Fibroblast of skin of abdomen (primary cell): ENCODE measurements at regions not wholly inside any gene's neighbourhood (a gene's known extent, or its start where the extent isn't known, plus 50 kb on each side); places are given as distances from the start of the nearest gene placed in this dataset.
"Not testable (repeated sequence)": the region's sequence is repeated elsewhere in the genome, so short reads cannot be mapped to it uniquely, and the experiment has no call there.

ENCODE experiments used
- DNase-seq: peaks from one replicate; pipeline ENCODE4 v3.0.0-alpha.2; 2013

DNA sequence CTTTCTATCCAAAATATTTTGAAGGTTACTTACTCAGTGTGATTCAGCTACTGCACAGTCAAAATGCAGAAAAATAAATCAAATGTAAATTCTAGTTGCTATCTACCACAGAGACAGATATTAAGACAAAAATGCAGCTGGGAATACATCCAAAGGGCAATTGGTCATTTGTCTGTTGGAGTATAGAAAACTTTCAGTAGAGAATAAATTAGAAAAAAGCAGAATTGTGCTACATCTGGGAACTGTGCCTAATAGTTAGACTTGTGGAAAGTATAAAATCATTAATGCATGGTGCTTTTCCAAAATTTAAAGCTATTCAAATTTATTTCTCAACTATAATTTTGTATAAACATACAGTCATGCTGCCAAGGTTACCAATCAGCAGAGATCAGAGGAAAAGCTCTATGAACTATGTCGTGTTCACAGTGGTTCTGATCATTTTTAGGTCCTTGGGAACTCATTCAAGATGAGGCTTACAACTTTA lies 1635.8 kb downstream of the PCDH9 start:
- DNase-seq, result peak; percentile 98

DNA sequence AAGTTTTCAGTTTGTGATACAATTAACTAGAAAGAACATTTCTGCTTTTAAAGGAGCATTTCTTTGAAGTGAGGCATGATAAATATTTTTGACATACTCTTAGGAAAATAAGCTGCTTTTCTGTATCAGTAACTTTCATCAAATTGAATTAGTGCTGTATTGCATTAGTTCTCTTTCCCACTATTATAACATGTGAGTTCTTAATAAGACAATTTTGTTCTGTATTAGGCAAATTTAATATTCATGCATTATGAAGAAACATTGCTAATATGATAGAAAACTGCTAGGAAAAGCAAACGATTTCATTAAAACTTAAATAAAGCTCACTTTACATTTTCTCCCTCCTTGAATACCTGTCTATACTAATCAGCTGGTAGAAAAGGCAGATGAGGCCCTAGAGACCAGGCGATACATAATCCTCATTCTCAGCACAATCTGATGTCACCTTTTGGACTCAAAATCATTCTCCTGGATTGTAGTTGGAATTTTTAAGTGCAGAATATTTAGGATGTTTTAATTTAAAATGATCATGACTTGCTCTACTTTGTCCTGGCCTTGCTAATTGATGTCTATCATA lies 1636.8 kb downstream of the PCDH9 start:
- DNase-seq, result no peak

DNA sequence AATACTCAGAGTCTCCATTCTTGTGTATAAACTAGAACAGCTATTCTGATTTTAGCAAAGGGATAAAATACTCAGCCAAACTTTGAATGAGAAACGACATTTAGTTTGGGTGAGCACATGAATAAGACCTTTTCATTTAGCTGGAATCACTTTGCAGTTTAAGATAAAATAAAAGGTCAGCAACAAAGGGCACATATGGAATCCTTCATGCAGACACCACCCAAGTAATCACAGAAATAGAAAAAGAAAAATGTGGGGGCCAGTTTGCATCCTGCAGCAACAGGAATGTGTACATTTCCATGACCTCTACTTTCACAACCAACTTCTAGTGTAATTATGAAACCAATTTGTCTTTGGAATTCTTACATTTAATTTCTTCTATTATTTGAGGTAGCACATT lies 1637.4 kb downstream of the PCDH9 start:
- peak; percentile 76 for DNase-seq

DNA sequence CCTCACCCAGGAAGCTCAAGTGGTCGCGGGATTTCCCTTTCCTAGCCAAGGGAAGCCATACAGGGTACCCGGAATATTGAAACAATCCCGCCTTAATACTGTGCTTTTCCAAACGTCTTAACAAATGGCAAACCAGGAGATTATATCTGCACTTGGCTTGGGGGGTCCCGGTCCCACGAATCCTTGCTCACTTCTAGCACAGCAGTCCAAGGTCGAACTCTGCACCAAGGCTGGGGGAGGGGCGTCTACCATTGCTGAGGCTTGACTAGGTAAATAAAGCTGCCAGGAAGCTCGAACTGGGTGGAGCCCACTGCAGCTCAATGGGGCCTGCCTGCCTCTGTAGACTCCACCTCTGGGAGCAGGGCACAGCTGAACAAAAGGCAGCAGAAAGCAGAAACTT lies 1644.8 kb downstream of the PCDH9 start:
- DNase-seq, result no peak

DNA sequence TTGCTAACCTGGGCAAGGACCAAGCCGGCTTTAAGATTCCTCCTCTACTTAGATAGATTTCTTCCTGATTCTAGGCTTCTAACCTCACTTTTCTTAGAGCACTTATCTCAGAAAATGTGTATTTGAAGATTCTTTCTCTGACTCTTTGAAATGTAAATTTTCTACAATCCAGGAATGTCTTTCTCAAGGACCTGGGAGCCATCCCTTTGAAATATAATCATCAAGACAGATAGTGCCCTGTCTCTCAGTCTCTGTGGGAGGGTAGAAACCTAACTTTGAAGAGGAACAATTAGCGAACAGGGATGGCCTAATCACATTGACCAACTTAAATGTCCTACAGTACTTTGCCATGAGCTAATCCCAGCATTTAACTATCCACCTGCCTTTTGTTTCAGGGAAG lies 1646.0 kb downstream of the PCDH9 start:
- DNase-seq, result no peak

DNA sequence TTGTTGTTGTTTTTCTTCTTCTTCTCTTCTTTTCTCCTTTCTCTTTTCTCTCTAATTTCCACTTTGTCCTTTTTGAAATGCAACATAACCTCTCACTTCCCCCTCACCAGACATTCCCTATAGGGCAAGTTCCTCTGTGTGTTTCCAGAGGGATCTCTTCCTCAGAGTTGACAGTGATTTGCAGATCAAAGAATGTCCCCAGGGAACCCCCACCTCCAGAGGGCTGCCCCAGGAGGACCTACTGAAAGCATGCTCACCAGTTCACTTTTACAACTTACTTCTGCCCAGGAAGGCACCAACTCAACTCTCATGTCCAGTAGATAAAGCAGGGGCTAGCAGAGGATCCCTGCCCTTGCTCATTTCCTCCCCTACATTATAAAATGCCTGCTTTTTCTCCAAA lies 1648.0 kb downstream of the PCDH9 start:
- DNase-seq, result no peak

DNA sequence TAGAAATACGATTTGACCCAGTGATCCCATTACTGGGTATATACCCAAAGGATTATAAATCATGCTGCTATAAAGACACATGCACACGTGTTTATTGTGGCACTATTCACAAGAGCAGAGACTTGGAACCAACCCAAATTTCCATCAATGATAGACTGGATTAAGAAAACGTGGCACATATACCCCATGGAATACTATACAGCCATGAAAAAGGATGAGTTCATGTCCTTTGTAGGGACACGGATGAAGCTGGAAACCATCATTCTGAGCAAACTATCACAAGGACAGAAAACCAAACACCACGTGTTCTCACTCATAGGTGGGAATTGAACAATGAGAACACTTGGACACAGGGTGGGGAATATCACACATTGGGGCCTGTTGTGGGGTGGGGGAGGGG lies 1665.6 kb downstream of the PCDH9 start:
- DNase-seq, result not testable (repeated sequence)

DNA sequence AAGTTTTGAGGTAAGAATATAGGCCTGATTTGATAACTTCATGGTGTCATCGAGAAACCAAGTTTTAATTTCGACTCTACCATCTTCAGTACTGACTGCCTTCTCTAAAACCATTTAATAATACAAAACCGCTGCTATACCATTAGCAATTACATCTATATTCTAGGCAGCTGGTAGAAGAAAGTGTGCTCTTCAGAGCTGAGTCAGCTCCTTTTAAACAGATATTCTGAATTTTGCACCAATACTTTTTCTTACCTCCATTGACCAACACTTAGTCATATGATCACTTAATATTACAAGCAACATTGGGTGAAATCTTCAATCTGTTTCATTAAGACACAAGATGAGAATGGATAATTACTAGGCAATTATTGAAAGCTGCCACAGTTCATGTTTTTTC lies 1667.8 kb downstream of the PCDH9 start:
- DNase-seq, result no peak

DNA sequence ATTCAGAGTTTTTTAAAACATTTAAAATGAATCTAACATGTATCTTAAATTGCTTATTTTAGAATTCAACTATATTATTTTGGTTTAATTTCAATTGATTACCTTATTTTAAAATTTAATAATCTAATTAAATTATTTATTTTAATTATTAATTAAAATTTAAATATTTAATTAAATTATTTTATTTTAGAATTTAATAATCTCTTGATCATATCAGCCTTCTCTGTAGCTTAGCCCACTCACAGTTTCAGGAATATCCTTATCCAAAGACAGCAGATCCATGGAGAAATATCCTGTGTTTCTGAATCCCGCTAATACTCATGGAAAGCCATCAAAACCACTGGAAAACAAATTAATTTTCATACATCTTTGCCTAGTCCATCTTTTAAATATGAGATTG lies 1669.2 kb downstream of the PCDH9 start:
- DNase-seq, result no peak

DNA sequence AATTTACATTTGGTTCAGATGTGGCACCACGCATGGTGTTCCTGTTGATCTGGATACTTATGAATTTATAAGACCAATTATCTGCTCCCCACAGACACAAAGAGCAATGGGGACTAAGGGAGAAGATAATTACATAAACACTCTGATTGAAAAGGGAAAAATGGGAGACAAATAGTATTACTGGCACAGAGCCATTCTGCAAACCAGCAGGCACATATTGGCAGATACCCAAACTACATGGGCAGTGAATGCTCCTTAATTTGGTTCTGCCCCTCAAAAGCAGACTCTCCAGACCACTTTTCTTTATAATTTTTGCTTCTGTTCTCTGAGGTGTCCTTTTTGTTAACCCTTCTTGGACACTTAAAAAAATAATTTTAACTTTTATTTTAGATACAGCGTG lies 1674.2 kb downstream of the PCDH9 start:
- DNase-seq, result no peak

DNA sequence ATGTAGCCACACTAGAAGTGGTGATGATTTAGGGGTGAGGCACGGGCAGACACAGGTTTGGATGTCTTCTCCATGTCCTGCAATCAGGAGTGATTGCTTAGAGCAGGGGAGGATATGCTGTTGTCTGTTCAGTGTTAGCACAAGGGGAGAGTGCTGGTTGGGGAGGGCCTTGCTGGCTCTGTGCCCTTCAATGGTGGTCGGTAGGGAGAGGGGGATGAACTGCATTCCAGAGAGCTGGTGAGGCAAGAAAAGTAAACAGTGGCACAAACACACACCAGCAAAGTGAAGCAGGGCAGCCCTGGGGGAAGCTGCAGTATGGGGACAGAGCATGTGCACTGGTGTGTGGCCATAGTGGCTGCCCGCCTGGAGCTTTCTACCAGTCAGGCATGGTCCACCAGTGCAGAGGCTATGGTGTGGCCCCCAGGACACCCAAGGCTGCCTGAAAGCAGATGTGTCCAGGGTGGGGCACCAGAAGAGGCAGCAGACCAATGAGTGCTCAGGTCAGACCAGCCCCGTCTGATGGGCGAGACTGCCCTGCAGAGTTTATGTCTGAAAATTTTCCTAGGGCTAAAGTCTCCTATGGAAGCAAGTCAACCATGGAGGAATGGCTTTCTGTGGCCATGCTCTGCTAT lies 1676.9 kb downstream of the PCDH9 start:
- DNase-seq, result no peak

DNA sequence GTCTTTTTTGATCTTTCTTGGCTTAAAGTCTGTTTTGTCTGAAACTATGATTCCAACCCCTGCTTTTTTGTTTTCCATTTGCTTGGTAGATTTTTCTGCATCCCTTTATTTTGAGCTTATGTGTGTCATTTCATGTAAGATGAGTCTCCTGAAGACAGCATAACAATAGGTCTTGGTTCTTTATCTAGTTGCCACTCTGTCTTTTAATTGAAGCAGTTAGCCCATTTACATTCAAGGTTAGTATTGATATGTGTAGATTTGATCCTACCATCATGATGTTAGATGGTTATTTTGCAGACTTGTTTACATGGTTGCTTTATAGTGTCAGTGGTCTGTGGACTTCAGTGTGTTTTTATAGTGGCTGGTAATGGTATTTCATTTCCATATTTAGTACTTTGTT lies 1678.9 kb downstream of the PCDH9 start:
- DNase-seq, result no peak

DNA sequence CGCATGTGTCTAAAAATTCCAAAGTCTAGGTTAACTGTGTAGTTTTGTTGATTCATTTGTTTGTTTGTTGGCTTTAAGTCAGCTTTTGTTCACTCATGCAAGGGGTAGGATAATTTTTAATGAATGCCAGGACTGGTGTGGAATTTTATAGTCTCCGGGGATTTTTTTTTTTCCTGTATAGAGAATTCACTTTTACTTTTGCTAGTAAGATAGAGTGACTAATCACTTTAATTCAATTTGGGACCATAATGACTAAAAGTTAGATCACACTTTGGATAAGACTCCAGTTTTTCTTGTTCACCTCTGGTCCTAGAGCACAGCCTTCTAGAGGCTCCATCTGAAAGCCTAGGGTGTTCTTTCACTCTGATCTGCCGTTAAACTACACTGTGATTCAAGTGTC lies 1690.0 kb downstream of the PCDH9 start:
- peak; percentile 38 for DNase-seq

DNA sequence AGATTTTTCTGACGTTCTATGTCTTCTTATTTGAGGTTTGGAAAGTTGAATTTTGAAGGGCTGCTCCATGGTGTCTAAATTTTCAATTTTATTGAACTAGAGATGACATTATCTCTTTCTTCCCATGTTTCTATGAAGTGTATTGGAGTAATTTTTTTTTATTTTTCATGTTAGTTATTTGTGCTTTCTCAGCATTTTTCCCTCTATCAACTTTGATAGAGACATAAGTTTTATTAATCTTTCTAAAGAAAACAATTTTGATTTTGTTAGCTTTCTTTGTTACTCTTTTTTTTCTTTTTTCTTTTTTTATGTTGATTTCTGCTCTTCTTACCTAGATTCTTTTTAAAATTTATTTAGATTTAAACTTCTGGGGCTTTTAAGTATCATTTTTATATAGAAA lies 1694.8 kb downstream of the PCDH9 start:
- no peak for DNase-seq

DNA sequence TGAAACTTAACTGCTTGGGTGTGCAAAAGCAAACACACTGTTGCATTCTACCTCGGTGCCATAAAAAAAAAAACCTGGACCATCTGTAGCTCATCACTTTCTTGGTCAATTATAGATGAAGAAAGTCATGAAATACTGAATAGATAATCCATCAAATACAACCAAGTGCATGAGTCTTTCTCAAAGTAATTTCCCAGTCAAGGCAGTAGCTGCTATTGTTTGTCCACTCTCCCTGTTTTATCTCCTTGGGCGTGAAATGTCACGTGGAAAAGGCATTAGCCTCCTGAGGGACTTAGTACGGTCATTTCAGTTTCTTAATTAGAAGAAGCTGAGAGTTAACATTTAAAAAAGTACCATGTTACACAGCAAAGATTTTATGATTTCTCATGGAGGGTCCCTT lies 1697.9 kb downstream of the PCDH9 start:
- no peak for DNase-seq

DNA sequence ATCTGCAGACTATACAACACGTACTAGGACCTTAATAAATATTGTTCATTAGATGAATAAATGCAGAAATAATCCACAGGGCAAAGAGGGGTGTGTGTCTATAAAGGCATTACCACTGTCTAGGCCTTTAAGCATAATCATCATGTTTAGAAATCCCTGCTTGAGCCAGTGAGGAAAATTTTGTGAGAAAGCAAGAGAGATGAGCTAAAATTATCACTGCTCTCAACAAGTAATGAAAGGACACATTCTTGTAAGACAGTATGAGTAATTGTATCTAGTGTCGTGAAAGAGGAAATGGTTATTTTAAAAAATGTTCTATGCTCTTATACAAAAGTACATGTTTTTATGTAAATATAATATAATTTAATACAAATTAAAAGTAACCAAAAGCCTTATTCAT lies 1699.4 kb downstream of the PCDH9 start:
- DNase-seq, result peak; percentile 5

DNA sequence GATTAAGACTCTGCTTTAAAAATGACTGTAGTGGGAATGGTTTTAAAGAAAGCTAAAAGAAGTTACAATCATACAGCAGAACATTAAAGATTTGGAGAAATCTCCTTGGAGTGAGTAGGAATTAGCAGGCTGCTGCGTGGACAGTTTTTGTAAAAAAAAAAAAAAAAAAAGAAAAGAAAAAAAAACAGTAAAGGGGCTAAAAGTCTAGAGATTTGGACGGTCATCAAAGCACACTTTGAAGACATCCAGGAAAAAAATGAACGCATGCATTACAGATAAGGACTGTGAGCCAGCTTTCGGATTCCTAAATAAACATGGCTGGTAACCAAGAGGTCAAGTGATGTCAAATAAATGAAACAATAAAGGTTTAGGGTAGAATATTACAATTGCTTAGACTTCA lies 1700.6 kb downstream of the PCDH9 start:
- DNase-seq, result no peak

DNA sequence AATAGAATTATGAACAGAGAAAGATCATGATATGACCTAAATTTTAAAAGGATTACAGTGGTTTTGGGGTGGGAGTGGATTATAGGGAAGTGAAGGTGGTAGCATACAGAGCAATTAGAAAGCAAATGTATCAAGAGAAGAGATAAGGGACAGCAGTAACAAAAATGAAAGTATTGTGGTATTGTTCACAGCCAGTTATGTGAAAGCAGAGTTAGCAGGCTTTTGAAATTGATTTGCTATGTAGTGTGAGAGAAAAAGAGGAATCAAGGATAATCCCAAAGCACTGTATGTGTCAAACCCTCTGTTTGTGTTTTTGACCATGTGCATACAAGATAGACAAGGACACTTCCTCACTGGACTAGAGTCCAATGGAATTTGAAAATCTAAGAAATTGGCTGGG lies 1721.4 kb downstream of the PCDH9 start:
- no peak for DNase-seq

DNA sequence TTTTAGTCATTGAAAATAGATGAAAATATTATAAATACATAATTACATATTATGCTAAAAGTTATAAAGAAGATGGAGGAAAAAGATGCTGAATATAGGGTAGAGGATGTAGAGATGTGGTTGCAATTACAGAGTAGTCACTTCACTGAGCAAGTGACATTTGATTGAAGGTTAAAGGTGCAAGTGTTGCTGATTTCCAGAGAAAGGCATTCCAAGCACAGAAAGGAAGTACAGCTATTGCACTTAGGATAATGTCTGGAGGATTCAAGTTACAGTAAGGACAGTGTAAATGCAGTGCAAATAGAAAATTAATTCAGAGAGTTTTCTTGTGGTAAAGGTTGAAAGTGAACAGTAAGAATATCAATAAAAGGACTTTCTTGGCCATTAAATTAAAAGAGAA lies 1721.8 kb downstream of the PCDH9 start:
- no peak for DNase-seq

DNA sequence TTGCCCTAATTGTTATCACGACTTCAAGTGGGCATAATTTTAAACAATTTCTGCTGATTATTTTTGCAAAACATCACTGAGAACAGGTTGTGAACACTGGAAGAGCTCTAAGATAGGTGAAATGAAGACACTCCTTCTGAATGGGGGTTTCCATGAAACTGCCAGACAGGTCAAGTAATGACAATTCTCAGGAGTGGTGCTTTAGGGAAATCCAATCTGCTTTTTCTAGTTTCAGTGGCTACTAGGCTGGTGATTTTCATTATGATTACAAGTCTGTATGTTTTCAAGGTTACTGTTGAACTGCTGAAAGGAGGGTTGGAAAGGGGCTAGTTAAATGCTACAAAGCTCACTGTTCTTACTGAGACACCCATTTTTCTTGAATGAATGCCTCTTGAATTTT lies 1724.2 kb downstream of the PCDH9 start:
- no peak for DNase-seq

DNA sequence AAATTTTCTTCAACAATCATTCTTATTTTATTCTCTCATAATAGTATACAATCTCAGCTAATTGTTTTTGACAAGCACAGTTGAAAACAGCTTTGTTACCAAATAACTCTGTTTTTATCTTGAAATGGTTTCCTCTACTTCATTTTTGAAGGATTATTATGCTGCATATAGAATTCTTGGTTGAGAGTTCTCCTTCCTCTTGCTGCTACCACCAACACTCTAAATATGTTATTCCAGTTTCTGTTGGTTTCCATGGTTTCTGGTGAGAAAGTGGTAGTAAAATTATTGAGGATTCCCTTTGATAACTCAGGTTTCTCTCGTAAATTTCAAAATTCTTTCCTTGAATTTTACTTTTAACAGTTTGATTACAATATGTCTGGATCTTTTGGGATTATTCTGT lies 1725.9 kb downstream of the PCDH9 start:
- no peak for DNase-seq

DNA sequence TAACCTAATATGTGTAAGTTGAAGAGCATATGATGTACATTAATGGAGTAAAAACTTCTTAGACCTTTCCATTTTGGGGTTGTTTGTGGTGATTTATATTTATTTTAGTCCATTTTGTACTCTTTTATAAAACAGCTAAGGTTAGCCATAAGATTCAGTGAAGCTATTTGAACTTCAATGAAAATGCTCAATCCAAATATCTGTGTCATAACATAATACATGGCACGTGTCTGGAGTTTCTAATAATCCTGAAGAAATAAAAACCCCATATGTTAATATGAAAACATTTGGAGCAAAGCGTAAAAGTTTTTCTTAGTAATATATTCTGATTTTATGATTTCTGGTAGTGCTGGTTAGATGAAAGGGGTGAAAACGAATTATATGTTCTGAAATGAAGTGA lies 1729.7 kb downstream of the PCDH9 start:
- no peak for DNase-seq

DNA sequence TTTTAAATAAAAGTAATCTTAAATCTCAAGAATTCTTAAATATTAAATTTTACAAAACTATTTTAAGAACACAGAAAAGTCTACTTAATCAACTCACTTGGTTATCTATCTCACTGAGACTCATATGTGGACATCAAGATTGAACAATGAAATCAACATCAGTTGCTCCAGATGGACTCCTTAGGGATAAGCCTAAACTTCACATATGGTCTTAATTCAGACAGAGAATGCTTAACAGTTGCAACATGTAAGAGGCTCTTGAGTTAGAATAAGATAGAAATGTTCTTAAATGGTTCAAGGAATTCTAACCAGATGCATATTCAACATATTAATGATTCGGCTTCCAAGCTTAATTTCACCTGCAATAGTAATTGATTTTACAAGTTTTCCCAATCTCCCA lies 1730.9 kb downstream of the PCDH9 start:
- peak; percentile 71 for DNase-seq

DNA sequence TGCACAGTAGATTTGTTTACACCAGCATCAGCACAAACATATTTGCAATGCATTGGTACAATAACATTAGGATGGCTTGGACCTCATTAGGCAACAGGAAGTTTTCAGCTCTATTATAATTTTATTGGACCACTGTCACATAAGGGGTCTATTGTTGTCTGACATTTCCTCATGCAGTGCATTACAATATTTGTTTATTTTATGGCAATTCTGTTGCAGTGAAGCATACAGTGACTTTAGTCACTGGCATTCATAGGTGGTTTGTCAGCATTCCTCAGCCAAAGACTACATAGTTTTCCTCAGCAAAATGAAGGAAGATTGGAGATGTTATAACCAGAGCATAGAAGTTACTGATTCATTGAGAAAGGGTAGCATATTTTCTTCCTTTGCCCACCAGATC lies 1732.9 kb downstream of the PCDH9 start:
- DNase-seq, result peak; percentile 67

DNA sequence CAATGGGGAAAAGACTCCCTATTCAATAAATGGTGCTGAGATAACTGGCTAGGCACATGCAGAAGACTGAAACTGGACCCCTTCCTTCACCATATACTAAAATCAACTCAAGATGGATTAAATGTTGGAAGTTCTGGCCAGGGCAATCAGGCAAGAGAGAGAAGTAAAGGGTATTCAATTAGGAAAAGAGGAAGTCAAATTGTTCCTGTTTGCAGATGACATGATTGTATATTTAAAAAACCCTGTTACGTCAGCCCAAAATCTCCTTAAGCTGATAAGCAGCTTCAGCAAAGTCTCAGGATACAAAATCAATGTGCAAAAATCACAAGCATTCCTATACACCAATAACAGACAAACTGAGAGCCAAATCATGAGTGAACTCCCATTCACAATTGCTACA lies 1739.4 kb downstream of the PCDH9 start:
- not testable (repeated sequence) for DNase-seq
